ENCODE measurements at regions not wholly inside any gene's neighbourhood (a gene's known extent, or its start where the extent isn't known, plus 50 kb on each side); places are given as distances from the start of the nearest gene placed in this dataset.

GRCh38 chr13:63025741-63026140 lies 1610.1 kb upstream of the PCDH20 start:
- TF ChIP-seq POLR2A (IDR thresholded peaks at IDR 0.05) = no peak
- TF ChIP-seq CTCF (IDR thresholded peaks at IDR 0.05) = no peak
- no peak for TF ChIP-seq EP300 (IDR thresholded peaks at IDR 0.05)

Data from ovary (tissue), 3 donors.